GM23338 (cell line): ENCODE measurements at regions not wholly inside any gene's neighbourhood (a gene's known extent, or its start where the extent isn't known, plus 50 kb on each side); places are given as distances from the start of the nearest gene placed in this dataset.

Experiments used
- ATAC-seq: fragments of 200-7000 bp; cut with Tn5 transposase; 3 replicates; pipeline ENCODE4 v1.9.1; 2020
- DNase-seq: peaks from one replicate; pipeline ENCODE4 v3.0.0-alpha.2; 2015; ENCODE audit warnings: low spot score
- H2AFZ ChIP-seq: fragments of 200-600 bp; sonication (generic); 2 replicates; pipeline ENCODE4 v1.8.0; 2016; ENCODE audit warnings: antibody characterized with exemption, mild to moderate bottlenecking, moderate library complexity
- H3F3A ChIP-seq: fragments of 200-600 bp; sonication (generic); replicated peaks from 2 replicates; pipeline ENCODE4 v1.8.0; 2017; ENCODE audit warnings: antibody characterized with exemption, mixed run types, low read depth
- H3K27ac ChIP-seq: fragments of 200-600 bp; sonication (generic); 2 replicates; pipeline ENCODE4 v1.6.1; 2016; ENCODE audit warnings: low read depth
- H3K27me3 ChIP-seq: fragments of 200-600 bp; sonication (generic); 2 replicates; pipeline ENCODE4 v1.8.0; 2016; ENCODE audit warnings: mild to moderate bottlenecking, mixed run types, moderate library complexity; ENCODE audit not compliant: insufficient read depth
- H3K36me3 ChIP-seq: fragments of 200-600 bp; sonication (generic); 2 replicates; pipeline ENCODE4 v1.8.0; 2016; ENCODE audit warnings: mild to moderate bottlenecking; ENCODE audit not compliant: insufficient read depth
- H3K4me1 ChIP-seq: fragments of 200-600 bp; sonication (generic); 2 replicates; pipeline ENCODE4 v1.8.0; 2016; ENCODE audit warnings: mild to moderate bottlenecking, moderate library complexity; ENCODE audit not compliant: insufficient read depth
- H3K4me2 ChIP-seq: fragments of 200-600 bp; sonication (generic); 2 replicates; pipeline ENCODE4 v1.7.1; 2017; ENCODE audit warnings: mixed run types
- H3K4me3 ChIP-seq: fragments of 200-600 bp; sonication (generic); 2 replicates; pipeline ENCODE4 v1.6.1; 2016; ENCODE audit warnings: mixed run types
- H3K79me2 ChIP-seq: fragments of 200-600 bp; sonication (generic); replicated peaks from 2 replicates; pipeline ENCODE4 v1.8.0; 2017; ENCODE audit warnings: mild to moderate bottlenecking; ENCODE audit not compliant: insufficient read depth
- H3K9me2 ChIP-seq: fragments of 200-600 bp; sonication (generic); 2 replicates; pipeline ENCODE4 v1.8.0; 2017; ENCODE audit not compliant: insufficient read depth
- H4K20me1 ChIP-seq: fragments of 200-600 bp; sonication (generic); replicated peaks from 2 replicates; pipeline ENCODE4 v1.8.0; 2017; ENCODE audit warnings: mild to moderate bottlenecking; ENCODE audit not compliant: insufficient read depth
- H3K27ac Mint-ChIP-seq: 2 replicates; pipeline ENCODE4 v1.8.0; 2020; ENCODE audit warnings: inconsistent platforms, mild to moderate bottlenecking, moderate library complexity, mixed read lengths
- H3K27me3 Mint-ChIP-seq: 3 replicates; pipeline ENCODE4 v1.8.0; 2022; ENCODE audit warnings: low read depth, mild to moderate bottlenecking, moderate library complexity, mixed read lengths, inconsistent platforms; ENCODE audit not compliant: insufficient read depth, poor library complexity
- H3K36me3 Mint-ChIP-seq: 3 replicates; pipeline ENCODE4 v1.8.0; 2021; ENCODE audit warnings: low read depth, mild to moderate bottlenecking, inconsistent platforms, moderate library complexity, mixed read lengths
- H3K4me1 Mint-ChIP-seq: 3 replicates; pipeline ENCODE4 v1.8.0; 2020; ENCODE audit warnings: mild to moderate bottlenecking, inconsistent platforms, mixed read lengths
- H3K4me3 Mint-ChIP-seq: 3 replicates; pipeline ENCODE4 v1.8.0; 2021; ENCODE audit warnings: moderate library complexity, mild to moderate bottlenecking, inconsistent platforms, mixed read lengths
- H3K9me3 Mint-ChIP-seq: 3 replicates; pipeline ENCODE4 v1.8.0; 2020; ENCODE audit warnings: moderate library complexity, mild to moderate bottlenecking, inconsistent platforms, mixed read lengths
- ETS1 ChIP-seq: IDR thresholded peaks from 2 replicates; pipeline ENCODE4 v1.6.1; 2016; ENCODE audit warnings: antibody characterized with exemption
- EZH2 ChIP-seq: fragments of 200-600 bp; sonication (generic); IDR thresholded peaks from one replicate; pipeline ENCODE4 v1.8.0; 2017; ENCODE audit warnings: antibody characterized with exemption, mild to moderate bottlenecking, low read depth; ENCODE audit not compliant: unreplicated experiment
- POLR2AphosphoS5 ChIP-seq: IDR thresholded peaks from 2 replicates; pipeline ENCODE4 v1.6.1; 2016; ENCODE audit warnings: antibody characterized with exemption, low read depth
- REST ChIP-seq: IDR thresholded peaks from one replicate; pipeline ENCODE4 v1.6.1; 2018; ENCODE audit warnings: antibody characterized with exemption; ENCODE audit not compliant: unreplicated experiment
- ZNF331 ChIP-seq: fragments of 250-450 bp; sonication (Bioruptor Pico); IDR thresholded peaks from 2 replicates; pipeline ENCODE4 v1.5.0; 2020; ENCODE audit warnings: low read depth, mild to moderate bottlenecking, moderate library complexity
- ZNF462 ChIP-seq: fragments of 250-450 bp; sonication (Bioruptor Pico); IDR thresholded peaks from 2 replicates; pipeline ENCODE4 v1.5.0; 2020; ENCODE audit warnings: mild to moderate bottlenecking, moderate library complexity

- Histone ChIP-seq H3K27ac (no peak overlapping the region), H2AFZ (no peak overlapping the region), H3K79me2 (no peaks in the 10 kb centered on the region), H3K36me3 (no peaks in the 10 kb centered on the region), H4K20me1 (no peaks in the 10 kb centered on the region), H3K9me2 (no peaks in the 10 kb centered on the region), H3K4me2 (no peak overlapping the region), H3K4me3 (no peak overlapping the region), H3K4me1 (no peaks in the 10 kb centered on the region), H3F3A (no peaks in the 10 kb centered on the region), H3K27me3 (no peaks in the 10 kb centered on the region)
- Mint-ChIP-seq H3K4me3 (no peak overlapping the region), H3K27ac (no peak overlapping the region), H3K27me3 (peaks cover 2% of the 10 kb centered on the region), H3K9me3 (no peaks in the 10 kb centered on the region), H3K36me3 (no peaks in the 10 kb centered on the region), H3K4me1 (no peaks in the 10 kb centered on the region)
- ATAC-seq, result no peak
- no peak for TF ChIP-seq REST
- TF ChIP-seq ETS1, result no peak
- TF ChIP-seq EZH2, result no peak
- TF ChIP-seq POLR2AphosphoS5, result no peak
- TF ChIP-seq ZNF331, result no peak
- TF ChIP-seq ZNF462 (CRISPR knock-in tag), result no peak
- no peak for DNase-seq
Observed at GRCh38 chr6:151738267-151738666, 69.2 kb upstream of the ESR1 start.
